ENCODE measurements at regions not wholly inside any gene's neighbourhood (a gene's known extent, or its start where the extent isn't known, plus 50 kb on each side); places are given as distances from the start of the nearest gene placed in this dataset.
A peak's percentile ranks its signal among the peaks of the same experiment; 100 is the strongest.

GRCh38 chr7:17152721-17153120 is 145.7 kb upstream of the AHR start:
- peak overlapping the region; percentile 14; the same call in 1 of the 2 replicates for H3K4me2 ChIP-seq (ENCODE audit: control insufficient read depth, insufficient read depth)
- H3K79me2 ChIP-seq (ENCODE audit: control insufficient read depth, insufficient read depth, low read length) = no peaks in the 10 kb centered on the region
- H3K27me3 ChIP-seq (replicated peaks in 1 of 2; ENCODE audit: control insufficient read depth in 2 of 2, insufficient read depth in 2 of 2, low read length in 1 of 2) = no peaks in the 10 kb centered on the region
- H3K9me3 ChIP-seq (replicated peaks; ENCODE audit: control insufficient read depth, insufficient read depth, low read length) = no peaks in the 10 kb centered on the region
- H4K20me1 ChIP-seq (ENCODE audit: control insufficient read depth, insufficient read depth) = no peaks in the 10 kb centered on the region
- no peak overlapping the region for H3K27ac ChIP-seq (ENCODE audit: control insufficient read depth, insufficient read depth)
- BruUV-seq (replicated peaks) = no TSS peak
- no peak for FAIRE-seq
- POLR2A ChIA-PET = interaction anchor here (0.6 kb wide), 1 partner anchor 167 kb away, joined by 3 read pairs; no protein-coding TSS in a partner anchor
- H3K4me1 ChIP-seq (ENCODE audit: control insufficient read depth, insufficient read depth, low read length) = peaks cover 29% of the 10 kb centered on the region
- RAD21 ChIA-PET (ENCODE audit: unreplicated experiment) = interaction anchor here (0.8 to 3.3 kb wide), 8 partner anchors 9 to 149 kb away, joined by 3 to 20 read pairs (median 4); partner anchors contain the start of gene AHR
- 0 out of 2 replicates have a peak overlapping the region, but pooled peaks have one; percentile 26 for H2AFZ ChIP-seq (ENCODE audit: control insufficient read depth, low read depth, low read length)
- CTCF ChIA-PET = interaction anchor here (1.1 to 3.6 kb wide), 6 partner anchors 21 to 222 kb away, joined by 3 to 17 read pairs (median 3); no protein-coding TSS in a partner anchor
- SMC1A ChIA-PET (ENCODE audit: uncharacterized antibody, unreplicated experiment) = interaction anchor here (0.7 to 4.3 kb wide), 13 partner anchors 9 to 149 kb away, joined by 3 to 21 read pairs (median 4); no protein-coding TSS in a partner anchor
- no peak for DNase-seq (ENCODE audit: low read depth, low spot score)
- in situ Hi-C loops (cut with MboI) (no loop called here), intact Hi-C loops (cut with micrococcal nuclease; ENCODE audit: unreplicated experiment) (loop anchor here (5.0 to 10.0 kb wide), 3 partner anchors 138 to 342 kb away; no protein-coding TSS in a partner anchor)
- H3K36me3 ChIP-seq (ENCODE audit: control insufficient read depth in 2 of 2, insufficient read depth in 2 of 2, low read length in 1 of 2) = no peaks in the 10 kb centered on the region
- 86% methylated on average over 4 of the region's 4 CpGs for WGBS (ENCODE audit: insufficient coverage, insufficient replicate concordance, low lambda C conversion rate, missing lambda C conversion rate)
- peak; percentile 80 for ATAC-seq
- no peak overlapping the region for H3K9ac ChIP-seq (ENCODE audit: control insufficient read depth, insufficient read depth, low read length)
- H3K4me3 ChIP-seq = no peak overlapping the region
- TF ChIP-seq ZSCAN29 (IDR thresholded peaks at IDR 0.05) = no peak
- TF ChIP-seq CBFB (IDR thresholded peaks at IDR 0.05; ENCODE audit: low read depth) = no peak
- TF ChIP-seq FOS (IDR thresholded peaks at IDR 0.05; ENCODE audit: borderline replicate concordance, extremely low read depth, insufficient read length) = no peak
- TF ChIP-seq CHD1 (IDR thresholded peaks at IDR 0.05; ENCODE audit: low read depth, low read length) = no peak
- TF ChIP-seq FOXM1 (IDR thresholded peaks at IDR 0.05; ENCODE audit: low read depth, low read length) = peak; percentile 68; the same call in 1 of the 2 replicates
- TF ChIP-seq GABPA (IDR thresholded peaks at IDR 0.05; ENCODE audit: low read depth) = no peak
- TF ChIP-seq SIX5 (IDR thresholded peaks at IDR 0.05; ENCODE audit: low read depth, low read length, severe bottlenecking) = no peak
- peak; percentile 83 for TF ChIP-seq MTA2 (IDR thresholded peaks at IDR 0.05; ENCODE audit: low read depth)
- TF ChIP-seq SPI1 (IDR thresholded peaks at IDR 0.05; ENCODE audit: borderline replicate concordance, insufficient read depth, low read depth, low read length) = peak; percentile 89
- TF ChIP-seq ATF2 (IDR thresholded peaks at IDR 0.05; ENCODE audit: low read length) = 0 out of 2 replicates have a peak, but pooled peaks have one; percentile 68
- peak; percentile 29; the same call in 1 of the 2 replicates for TF ChIP-seq RAD21 (IDR thresholded peaks at IDR 0.05; ENCODE audit: insufficient read depth, low read depth, low read length)
- TF ChIP-seq CREB1 (IDR thresholded peaks at IDR 0.05; ENCODE audit: low read depth) = peak; percentile 15; the same call in 1 of the 2 replicates
- TF ChIP-seq CREM (IDR thresholded peaks at IDR 0.05; ENCODE audit: low read depth) = peak; percentile 50; the same call in 1 of the 2 replicates
- TF ChIP-seq SKIL (IDR thresholded peaks at IDR 0.05; ENCODE audit: low read depth, poor library complexity, severe bottlenecking) = peak; percentile 47
- TF ChIP-seq ESRRA (IDR thresholded peaks at IDR 0.05; ENCODE audit: low read length) = no peak
- peak; percentile 77 for TF ChIP-seq IKZF1 (conservative IDR thresholded peaks at IDR 0.05)
- TF ChIP-seq ZNF592 (IDR thresholded peaks at IDR 0.05) = no peak
- TF ChIP-seq JUND (IDR thresholded peaks at IDR 0.05; ENCODE audit: low read depth, low read length) = no peak
